CD4-positive, alpha-beta T cell treated with Interleukin-4 for 1 hour (primary cell): ENCODE measurements at regions not wholly inside any gene's neighbourhood (a gene's known extent, or its start where the extent isn't known, plus 50 kb on each side); places are given as distances from the start of the nearest gene placed in this dataset.

ENCODE experiments used
- DNase-seq, 2 donors: peaks; one replicate each; pipeline ENCODE4 v3.0.0-alpha.2; 2020 to 2022

- DNase-seq: no peak
These were observed 413.2 kb downstream of the FGF13 start for GRCh38 chrX:138298268-138298667.

GRCh38 chrX:138345801-138346200, 365.7 kb downstream of the FGF13 start:
- DNase-seq: no peak

- DNase-seq: no peak
These were observed 362.2 kb downstream of the FGF13 start for GRCh38 chrX:138349351-138349750.

- DNase-seq: no peak
These were observed 332.6 kb downstream of the FGF13 start for GRCh38 chrX:138378876-138379275.

DNA sequence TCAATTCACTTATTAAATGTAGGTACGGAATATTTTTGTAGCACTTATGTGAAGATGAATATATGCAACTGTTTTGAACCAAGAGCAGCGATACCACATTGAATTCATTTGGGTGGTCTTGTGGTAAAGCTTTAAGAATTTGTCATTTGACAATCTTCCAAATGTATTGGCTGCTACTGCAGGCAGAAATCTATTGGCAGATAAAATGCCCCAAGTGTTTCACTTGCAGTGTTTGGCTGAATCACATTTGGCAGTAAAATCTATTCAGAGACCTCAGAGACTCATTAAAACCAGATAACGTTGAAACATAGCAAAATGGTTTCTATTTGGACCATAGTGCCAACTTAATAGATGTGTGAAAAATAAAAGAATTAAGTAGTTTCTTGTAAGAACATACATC, 303.4 kb downstream of the FGF13 start:
- DNase-seq: no peak

- DNase-seq: no peak
These were observed 300.5 kb downstream of the FGF13 start for GRCh38 chrX:138411048-138411447.
